ENCODE measurements at regions not wholly inside any gene's neighbourhood (a gene's known extent, or its start where the extent isn't known, plus 50 kb on each side); places are given as distances from the start of the nearest gene placed in this dataset.

DNA sequence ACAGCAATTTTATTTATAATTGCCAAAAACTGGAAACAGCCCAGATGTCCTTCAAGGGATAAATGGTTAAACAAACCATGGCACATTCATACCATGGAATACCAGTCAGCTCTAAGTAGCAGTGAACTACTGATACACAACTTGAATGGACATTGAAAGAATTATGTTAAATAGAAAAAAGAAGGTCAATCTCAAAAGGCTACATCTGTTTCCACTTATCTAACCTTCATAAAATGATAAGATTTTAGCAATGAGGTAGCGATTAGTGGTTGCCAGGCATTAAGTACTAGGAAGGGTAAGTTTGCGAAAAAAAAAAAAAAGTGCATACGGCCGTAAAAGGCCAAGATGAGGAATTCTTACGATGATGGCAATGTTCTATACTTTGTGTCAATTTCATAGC lies 738.7 kb upstream of the ANO3 start:
- TF ChIP-seq, protein P1, sequence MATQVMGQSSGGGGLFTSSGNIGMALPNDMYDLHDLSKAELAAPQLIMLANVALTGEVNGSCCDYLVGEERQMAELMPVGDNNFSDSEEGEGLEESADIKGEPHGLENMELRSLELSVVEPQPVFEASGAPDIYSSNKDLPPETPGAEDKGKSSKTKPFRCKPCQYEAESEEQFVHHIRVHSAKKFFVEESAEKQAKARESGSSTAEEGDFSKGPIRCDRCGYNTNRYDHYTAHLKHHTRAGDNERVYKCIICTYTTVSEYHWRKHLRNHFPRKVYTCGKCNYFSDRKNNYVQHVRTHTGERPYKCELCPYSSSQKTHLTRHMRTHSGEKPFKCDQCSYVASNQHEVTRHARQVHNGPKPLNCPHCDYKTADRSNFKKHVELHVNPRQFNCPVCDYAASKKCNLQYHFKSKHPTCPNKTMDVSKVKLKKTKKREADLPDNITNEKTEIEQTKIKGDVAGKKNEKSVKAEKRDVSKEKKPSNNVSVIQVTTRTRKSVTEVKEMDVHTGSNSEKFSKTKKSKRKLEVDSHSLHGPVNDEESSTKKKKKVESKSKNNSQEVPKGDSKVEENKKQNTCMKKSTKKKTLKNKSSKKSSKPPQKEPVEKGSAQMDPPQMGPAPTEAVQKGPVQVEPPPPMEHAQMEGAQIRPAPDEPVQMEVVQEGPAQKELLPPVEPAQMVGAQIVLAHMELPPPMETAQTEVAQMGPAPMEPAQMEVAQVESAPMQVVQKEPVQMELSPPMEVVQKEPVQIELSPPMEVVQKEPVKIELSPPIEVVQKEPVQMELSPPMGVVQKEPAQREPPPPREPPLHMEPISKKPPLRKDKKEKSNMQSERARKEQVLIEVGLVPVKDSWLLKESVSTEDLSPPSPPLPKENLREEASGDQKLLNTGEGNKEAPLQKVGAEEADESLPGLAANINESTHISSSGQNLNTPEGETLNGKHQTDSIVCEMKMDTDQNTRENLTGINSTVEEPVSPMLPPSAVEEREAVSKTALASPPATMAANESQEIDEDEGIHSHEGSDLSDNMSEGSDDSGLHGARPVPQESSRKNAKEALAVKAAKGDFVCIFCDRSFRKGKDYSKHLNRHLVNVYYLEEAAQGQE (IDR thresholded peaks at IDR 0.05; ENCODE audit: unreplicated experiment), result no peak
- no peak for TF ChIP-seq CREB1 (CRISPR knock-in tag; IDR thresholded peaks at IDR 0.05; ENCODE audit: low read depth)
- no peak for TF ChIP-seq EZH2 (IDR thresholded peaks at IDR 0.05; ENCODE audit: low read depth, unreplicated experiment)
- TF ChIP-seq, protein P2, sequence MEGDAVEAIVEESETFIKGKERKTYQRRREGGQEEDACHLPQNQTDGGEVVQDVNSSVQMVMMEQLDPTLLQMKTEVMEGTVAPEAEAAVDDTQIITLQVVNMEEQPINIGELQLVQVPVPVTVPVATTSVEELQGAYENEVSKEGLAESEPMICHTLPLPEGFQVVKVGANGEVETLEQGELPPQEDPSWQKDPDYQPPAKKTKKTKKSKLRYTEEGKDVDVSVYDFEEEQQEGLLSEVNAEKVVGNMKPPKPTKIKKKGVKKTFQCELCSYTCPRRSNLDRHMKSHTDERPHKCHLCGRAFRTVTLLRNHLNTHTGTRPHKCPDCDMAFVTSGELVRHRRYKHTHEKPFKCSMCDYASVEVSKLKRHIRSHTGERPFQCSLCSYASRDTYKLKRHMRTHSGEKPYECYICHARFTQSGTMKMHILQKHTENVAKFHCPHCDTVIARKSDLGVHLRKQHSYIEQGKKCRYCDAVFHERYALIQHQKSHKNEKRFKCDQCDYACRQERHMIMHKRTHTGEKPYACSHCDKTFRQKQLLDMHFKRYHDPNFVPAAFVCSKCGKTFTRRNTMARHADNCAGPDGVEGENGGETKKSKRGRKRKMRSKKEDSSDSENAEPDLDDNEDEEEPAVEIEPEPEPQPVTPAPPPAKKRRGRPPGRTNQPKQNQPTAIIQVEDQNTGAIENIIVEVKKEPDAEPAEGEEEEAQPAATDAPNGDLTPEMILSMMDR (conservative IDR thresholded peaks at IDR 0.05; ENCODE audit: low read depth in 2 of 2), result no peak
- no peak for TF ChIP-seq EZH2phosphoT487 (IDR thresholded peaks at IDR 0.05; ENCODE audit: unreplicated experiment)
- TF ChIP-seq JUNB (IDR thresholded peaks at IDR 0.05; ENCODE audit: unreplicated experiment), result no peak
- no peak for TF ChIP-seq POLR2AphosphoS5 (IDR thresholded peaks at IDR 0.05; ENCODE audit: low read depth)
- TF ChIP-seq ZNF114 (CRISPR knock-in tag; IDR thresholded peaks at IDR 0.05), result no peak
- TF ChIP-seq ZNF331 (CRISPR knock-in tag; IDR thresholded peaks at IDR 0.05; ENCODE audit: low read depth), result no peak
- TF ChIP-seq NANOG (IDR thresholded peaks at IDR 0.05; ENCODE audit: borderline replicate concordance), result no peak
- TF ChIP-seq, protein P3, sequence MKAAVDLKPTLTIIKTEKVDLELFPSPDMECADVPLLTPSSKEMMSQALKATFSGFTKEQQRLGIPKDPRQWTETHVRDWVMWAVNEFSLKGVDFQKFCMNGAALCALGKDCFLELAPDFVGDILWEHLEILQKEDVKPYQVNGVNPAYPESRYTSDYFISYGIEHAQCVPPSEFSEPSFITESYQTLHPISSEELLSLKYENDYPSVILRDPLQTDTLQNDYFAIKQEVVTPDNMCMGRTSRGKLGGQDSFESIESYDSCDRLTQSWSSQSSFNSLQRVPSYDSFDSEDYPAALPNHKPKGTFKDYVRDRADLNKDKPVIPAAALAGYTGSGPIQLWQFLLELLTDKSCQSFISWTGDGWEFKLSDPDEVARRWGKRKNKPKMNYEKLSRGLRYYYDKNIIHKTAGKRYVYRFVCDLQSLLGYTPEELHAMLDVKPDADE (IDR thresholded peaks at IDR 0.05), result no peak
- TF ChIP-seq, protein P4, sequence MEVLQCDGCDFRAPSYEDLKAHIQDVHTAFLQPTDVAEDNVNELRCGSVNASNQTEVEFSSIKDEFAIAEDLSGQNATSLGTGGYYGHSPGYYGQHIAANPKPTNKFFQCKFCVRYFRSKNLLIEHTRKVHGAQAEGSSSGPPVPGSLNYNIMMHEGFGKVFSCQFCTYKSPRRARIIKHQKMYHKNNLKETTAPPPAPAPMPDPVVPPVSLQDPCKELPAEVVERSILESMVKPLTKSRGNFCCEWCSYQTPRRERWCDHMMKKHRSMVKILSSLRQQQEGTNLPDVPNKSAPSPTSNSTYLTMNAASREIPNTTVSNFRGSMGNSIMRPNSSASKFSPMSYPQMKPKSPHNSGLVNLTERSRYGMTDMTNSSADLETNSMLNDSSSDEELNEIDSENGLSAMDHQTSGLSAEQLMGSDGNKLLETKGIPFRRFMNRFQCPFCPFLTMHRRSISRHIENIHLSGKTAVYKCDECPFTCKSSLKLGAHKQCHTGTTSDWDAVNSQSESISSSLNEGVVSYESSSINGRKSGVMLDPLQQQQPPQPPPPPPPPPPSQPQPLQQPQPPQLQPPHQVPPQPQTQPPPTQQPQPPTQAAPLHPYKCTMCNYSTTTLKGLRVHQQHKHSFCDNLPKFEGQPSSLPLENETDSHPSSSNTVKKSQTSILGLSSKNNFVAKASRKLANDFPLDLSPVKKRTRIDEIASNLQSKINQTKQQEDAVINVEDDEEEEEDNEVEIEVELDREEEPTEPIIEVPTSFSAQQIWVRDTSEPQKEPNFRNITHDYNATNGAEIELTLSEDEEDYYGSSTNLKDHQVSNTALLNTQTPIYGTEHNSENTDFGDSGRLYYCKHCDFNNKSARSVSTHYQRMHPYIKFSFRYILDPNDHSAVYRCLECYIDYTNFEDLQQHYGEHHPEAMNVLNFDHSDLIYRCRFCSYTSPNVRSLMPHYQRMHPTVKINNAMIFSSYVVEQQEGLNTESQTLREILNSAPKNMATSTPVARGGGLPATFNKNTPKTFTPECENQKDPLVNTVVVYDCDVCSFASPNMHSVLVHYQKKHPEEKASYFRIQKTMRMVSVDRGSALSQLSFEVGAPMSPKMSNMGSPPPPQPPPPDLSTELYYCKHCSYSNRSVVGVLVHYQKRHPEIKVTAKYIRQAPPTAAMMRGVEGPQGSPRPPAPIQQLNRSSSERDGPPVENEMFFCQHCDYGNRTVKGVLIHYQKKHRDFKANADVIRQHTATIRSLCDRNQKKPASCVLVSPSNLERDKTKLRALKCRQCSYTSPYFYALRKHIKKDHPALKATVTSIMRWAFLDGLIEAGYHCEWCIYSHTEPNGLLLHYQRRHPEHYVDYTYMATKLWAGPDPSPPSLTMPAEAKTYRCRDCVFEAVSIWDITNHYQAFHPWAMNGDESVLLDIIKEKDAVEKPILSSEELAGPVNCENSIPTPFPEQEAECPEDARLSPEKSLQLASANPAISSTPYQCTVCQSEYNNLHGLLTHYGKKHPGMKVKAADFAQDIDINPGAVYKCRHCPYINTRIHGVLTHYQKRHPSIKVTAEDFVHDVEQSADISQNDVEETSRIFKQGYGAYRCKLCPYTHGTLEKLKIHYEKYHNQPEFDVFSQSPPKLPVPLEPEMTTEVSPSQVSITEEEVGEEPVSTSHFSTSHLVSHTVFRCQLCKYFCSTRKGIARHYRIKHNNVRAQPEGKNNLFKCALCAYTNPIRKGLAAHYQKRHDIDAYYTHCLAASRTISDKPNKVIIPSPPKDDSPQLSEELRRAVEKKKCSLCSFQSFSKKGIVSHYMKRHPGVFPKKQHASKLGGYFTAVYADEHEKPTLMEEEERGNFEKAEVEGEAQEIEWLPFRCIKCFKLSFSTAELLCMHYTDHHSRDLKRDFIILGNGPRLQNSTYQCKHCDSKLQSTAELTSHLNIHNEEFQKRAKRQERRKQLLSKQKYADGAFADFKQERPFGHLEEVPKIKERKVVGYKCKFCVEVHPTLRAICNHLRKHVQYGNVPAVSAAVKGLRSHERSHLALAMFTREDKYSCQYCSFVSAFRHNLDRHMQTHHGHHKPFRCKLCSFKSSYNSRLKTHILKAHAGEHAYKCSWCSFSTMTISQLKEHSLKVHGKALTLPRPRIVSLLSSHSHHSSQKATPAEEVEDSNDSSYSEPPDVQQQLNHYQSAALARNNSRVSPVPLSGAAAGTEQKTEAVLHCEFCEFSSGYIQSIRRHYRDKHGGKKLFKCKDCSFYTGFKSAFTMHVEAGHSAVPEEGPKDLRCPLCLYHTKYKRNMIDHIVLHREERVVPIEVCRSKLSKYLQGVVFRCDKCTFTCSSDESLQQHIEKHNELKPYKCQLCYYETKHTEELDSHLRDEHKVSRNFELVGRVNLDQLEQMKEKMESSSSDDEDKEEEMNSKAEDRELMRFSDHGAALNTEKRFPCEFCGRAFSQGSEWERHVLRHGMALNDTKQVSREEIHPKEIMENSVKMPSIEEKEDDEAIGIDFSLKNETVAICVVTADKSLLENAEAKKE (CRISPR knock-in tag; IDR thresholded peaks at IDR 0.05), result no peak

Data from GM23338 (cell line).